NCI-H2196 (cell line): ENCODE measurements at regions not wholly inside any gene's neighbourhood (a gene's known extent, or its start where the extent isn't known, plus 50 kb on each side); places are given as distances from the start of the nearest gene placed in this dataset.
A peak's percentile ranks its signal among the peaks of the same experiment; 100 is the strongest.

Experiments used
- DNase-seq: peaks from one replicate; lab custom pipeline; 2025; ENCODE audit not compliant: unreplicated experiment; lab: John Stamatoyannopoulos, UW

GRCh38 chrX:40457406-40457805 lies 123.4 kb upstream of the ATP6AP2 start:
- DNase-seq, result no peak

GRCh38 chrX:40452031-40452430 lies 128.7 kb upstream of the ATP6AP2 start:
- no peak for DNase-seq

DNA sequence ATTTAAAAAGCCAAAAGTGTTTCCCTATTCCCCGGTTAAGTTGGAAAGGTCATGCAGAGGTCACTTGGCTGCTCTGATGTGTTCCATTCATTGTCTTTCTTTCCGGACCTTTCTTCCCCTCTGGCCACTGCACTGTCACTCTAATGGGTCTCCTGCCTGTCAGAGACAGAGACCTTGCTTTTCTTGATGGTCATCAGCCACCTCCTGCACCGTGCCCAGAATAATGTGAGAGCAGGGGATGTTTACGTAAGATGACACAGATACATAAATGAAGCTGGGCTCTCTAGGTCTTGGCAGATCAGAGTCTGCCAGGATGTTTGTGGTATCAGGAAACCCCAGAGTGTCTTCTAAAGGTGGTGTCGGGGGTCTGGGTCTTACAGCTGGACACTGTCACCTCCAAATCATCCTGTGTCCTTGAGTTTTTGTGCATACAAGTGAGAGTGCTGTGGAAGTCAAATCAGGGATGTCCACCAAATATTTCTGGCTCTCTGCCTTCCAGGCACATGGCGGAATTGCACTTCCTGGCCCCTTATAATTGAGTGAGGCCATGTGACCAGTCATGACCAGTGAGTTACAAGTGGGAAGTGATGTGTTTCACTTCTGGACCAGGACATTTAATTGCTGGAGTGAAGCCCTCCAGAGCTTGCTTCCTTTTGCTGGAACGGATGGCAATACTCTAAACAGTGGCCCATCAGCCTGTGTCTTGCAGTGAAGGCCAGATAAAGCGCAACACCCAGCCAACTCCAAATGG lies 130.6 kb upstream of the ATP6AP2 start:
- no peak for DNase-seq

DNA sequence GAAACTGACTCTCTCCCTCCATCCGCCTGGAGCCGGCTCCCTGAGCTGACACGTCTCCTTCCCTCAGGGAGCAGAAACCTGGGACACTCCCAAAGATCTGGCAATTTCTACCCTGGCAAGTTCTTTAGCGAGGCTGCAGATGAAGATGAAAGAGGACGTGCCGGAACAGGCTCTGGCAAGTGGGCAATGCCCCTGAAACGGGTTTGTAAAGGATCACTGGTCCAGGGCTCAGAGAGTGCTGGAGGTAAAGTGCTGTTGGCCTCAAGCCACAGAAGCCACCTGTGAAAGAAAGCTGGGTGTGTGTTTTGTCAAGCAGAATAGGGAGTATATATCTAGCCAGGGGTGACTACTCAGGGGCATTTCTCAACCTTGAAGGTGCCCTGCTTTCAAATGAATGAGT lies 131.4 kb upstream of the ATP6AP2 start:
- DNase-seq, result no peak

DNA sequence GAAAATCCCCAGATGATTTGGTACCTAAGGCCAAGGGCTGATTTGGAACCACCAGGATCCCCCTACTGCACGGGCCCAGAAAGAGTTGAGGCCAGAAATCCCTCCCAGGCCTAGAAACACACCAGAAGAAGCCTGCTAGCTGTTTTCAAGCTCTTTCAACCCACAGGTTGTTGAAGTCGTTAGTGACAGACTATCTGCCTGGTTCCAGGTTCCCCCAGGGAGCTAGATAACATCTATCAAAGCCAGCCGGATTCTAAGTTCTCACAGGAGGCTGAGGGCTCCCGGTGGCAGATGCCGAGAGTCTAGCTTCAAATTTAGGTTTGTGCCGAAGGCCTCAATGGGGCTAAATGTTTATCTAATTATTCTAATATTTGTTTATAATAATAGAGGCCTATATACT lies 132.0 kb upstream of the ATP6AP2 start:
- DNase-seq, result no peak

- DNase-seq, result no peak
Measured at GRCh38 chrX:40446921-40447320, 133.8 kb upstream of the ATP6AP2 start.

DNA sequence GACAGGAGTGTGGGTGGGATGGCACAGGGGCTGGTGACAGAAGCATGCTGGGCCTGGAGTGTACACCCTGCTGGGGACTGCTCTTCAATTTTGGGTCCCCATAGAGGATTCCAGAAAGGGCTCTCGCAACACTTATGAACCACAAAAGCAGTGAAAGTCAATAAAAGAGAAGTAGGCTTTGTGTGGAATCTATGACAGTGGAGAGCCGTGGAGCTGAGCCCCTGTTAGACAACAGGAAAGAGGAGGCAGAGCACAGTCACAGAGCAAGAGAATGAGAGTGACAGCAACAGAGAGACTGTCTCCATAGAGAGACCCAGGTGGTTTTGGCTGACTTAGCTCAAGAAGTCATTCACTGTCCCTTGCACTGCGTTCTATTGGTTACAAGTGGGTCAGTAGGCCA lies 135.1 kb upstream of the ATP6AP2 start:
- DNase-seq, result no peak

GRCh38 chrX:40444798-40445496 lies 135.8 kb upstream of the ATP6AP2 start:
- no peak for DNase-seq

DNA sequence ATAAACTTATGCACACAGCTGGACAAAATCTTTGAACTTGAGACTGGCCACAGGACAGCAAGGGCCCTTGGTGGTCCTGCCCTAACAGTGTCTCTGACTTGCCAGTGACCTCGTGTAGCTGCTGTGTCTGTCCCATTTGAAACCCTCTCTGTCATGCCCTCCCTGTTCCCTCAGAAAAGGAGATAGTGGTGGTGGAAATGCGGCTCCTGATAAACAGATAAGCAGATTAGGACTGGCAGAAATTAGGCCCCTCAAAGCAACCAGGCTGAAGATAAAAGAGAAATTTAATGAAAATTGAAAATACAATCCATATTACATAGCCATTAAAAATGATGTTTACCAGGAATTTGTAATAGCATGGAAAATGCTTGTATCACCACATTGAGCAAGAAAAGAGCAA lies 136.6 kb upstream of the ATP6AP2 start:
- no peak for DNase-seq

GRCh38 chrX:40440866-40441265 lies 139.9 kb upstream of the ATP6AP2 start:
- no peak for DNase-seq

DNA sequence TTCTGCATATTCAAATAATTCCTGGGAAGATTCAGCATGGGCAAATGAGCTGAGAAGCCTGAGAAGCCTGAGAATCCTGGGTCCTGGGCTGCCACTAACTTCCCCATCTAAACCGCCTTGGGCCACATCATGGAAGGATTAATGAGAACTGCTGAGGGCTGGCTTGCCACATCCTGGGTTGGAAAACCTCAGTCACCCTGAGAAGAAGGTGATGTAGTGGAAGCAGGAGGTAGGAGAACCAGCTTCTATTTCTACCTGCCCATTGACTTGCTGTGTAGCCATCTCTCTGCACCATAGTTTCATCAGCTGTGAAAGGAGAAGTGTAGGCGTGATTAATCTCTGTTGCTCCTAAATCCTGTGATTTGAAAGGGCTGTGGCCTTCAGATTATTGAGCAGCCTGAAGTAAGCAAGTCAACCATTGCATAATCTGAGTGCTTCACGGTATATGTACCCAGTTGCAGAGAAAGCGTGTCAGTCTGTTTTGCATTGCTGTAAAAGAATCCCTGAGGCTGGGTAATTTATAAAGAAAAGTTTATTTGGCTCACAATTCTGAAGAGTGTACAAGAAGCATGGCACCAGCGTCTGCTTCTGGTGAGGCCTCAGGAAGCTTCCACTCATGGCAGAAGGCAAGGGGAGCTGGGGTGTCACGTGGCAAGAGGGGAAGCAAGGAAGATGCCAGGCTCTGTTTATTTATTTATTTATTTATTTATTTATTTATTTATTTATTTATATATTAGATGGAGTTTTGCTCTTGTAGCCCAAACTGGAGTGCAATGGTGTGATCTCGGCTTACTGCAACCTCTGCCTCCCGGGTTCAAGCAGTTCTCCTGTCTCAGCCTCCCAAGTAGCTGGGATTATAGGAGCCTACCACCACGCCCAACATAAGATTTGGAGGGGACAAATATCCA lies 140.9 kb upstream of the ATP6AP2 start:
- DNase-seq, result no peak

DNA sequence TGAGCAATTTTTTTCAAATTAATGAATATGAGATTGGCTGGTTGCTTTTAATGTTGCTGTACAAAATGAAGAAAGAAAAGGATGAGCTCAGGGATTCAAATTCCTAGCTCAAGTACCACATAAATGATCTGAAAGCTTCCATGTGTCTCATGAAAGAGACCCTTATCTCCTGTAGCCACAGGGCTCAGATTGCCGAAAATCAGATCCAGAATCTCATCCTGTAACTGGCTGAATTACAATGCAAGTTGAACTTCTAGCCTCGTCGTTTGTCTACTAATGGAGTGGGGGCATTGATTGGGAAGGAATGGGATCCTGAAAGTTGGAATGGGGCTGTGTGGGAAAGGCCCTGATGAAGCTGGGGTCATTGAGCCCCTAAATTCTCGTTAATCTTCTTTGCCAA lies 143.4 kb upstream of the ATP6AP2 start:
- no peak for DNase-seq

GRCh38 chrX:40434947-40435346 lies 145.8 kb upstream of the ATP6AP2 start:
- DNase-seq, result no peak

DNA sequence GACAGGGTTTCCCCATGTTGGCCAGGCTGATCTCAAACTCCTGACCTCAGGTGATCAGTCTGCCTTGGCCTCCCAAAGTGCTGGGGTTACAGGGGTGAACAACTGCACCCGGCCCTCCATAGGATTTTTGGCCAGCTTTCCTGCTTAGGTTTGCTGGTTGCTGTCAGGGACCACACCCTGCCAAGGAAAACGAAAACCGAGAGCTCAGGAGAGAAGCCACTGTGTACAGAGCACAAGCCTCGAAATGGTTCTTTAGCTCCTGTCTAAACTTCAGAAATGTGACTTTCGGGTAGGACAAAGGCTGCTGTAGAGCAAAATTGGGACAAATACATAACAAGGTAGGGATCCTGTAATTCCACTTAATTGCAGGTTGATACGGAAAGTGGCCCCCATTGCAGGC lies 146.3 kb upstream of the ATP6AP2 start:
- DNase-seq, result no peak

- DNase-seq, result no peak
Measured at GRCh38 chrX:40433160-40433559, 147.6 kb upstream of the ATP6AP2 start.

DNA sequence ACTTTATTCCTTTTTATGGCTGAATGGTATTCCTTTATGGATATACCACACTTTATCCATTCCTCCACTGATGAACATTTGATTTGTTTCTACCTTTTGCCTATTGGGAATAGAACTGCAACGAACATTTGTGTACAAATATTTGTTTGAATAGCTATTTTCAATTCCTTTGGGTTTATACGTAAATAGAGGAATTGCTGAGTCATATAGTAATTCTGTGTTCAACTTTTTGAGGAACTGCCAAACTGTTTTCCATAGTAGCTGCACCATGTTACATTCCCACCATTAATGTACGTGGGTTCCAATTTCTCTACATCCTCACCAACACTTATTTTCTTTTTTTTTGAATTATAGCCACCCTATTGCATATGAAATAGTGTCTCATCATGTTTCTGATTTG lies 156.5 kb upstream of the ATP6AP2 start:
- DNase-seq, result no peak

DNA sequence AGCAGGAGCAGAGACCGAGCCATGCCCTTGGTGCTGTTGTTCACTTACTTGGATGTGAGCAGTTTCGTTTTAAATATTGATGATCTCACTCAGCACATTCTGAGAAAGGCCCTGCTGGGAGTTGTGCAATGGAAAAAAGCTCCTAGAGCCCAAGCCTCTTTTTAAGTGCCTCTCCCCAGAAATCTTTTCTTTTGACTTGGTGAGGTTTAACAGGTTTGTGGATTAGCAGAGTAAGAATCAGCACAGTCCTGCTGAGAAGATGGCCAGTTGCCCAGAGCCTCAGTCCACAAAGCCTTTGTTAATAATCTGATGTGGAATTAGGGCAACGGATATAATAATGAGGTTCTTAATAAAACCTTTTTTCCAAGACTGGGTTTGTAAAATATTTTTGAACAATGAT lies 157.5 kb upstream of the ATP6AP2 start:
- peak; percentile 1 for DNase-seq

DNA sequence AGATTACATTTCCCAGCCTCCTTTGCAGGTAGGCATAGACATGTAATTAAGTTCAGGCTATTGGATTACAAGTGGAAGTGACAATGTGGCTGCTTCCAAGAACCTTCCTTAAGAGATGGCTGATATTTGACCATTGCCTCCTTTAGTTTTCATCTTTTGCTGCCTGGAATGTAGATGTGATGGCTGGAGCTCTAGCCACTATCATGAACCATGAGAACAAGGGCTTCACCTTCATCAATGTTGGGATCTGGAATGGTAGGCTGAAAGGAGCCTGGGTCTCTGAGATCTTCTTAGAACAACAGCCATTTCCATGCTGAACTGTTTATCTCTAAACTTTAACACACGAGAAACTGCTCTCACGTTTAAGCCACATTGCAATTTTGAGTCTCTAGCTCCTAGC lies 158.7 kb upstream of the ATP6AP2 start:
- DNase-seq, result no peak

GRCh38 chrX:40420899-40421729 lies 159.7 kb upstream of the ATP6AP2 start:
- peak; percentile 15 for DNase-seq

- no peak for DNase-seq
Measured at GRCh38 chrX:40418813-40419195, 162.0 kb upstream of the ATP6AP2 start.
